ENCODE measurements at regions not wholly inside any gene's neighbourhood (a gene's known extent, or its start where the extent isn't known, plus 50 kb on each side); places are given as distances from the start of the nearest gene placed in this dataset.
"Not testable (repeated sequence)": the region's sequence is repeated elsewhere in the genome, so short reads cannot be mapped to it uniquely, and the experiment has no call there.

DNA sequence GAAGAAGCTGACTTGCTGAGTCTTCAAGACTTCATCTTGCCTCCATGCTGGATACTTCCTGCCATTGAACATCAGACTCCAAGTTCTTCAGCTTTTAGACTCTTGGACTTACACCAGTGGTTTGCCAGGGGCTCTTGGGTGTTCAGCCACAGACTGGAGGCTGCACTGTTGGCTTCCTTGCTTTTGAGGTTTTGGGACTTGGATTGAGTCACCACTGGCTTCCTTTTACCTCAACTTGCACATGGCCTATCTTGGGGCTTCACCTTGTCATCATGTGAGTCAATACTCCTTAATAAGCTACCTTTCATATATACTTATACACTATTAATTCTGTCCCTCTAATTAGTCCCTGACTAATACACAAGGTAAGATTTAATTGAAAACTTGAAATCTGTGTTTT is 361.7 kb upstream of the SEMA3C start:
- DNase-seq, result no peak
- intact Hi-C loops (cut with DNase I), result loop anchor here in 1 of 4 donors (5.0 kb wide), 1 partner anchor 178 kb away; no protein-coding TSS in a partner anchor
- H3K4me1 ChIP-seq (ENCODE audit: control insufficient read depth, insufficient read depth, low read length), result no peaks in the 10 kb centered on the region
- ATAC-seq, result no peak
- H3K4me3 ChIP-seq (ENCODE audit: low read length), result no peak overlapping the region
- H3K27ac ChIP-seq (ENCODE audit: low read length), result no peak overlapping the region
- H3K27me3 ChIP-seq (ENCODE audit: control insufficient read depth, insufficient read depth), result no peaks in the 10 kb centered on the region
- H3K9me3 ChIP-seq (ENCODE audit: control insufficient read depth, low read length), result no peaks in the 10 kb centered on the region

GRCh38 chr7:81277691-81278090 is 358.8 kb upstream of the SEMA3C start:
- no peak overlapping the region for H3K27ac ChIP-seq (ENCODE audit: low read length)
- no peaks in the 10 kb centered on the region for H3K27me3 ChIP-seq (ENCODE audit: control insufficient read depth, insufficient read depth)
- ATAC-seq, result no peak
- no peak overlapping the region for H3K4me3 ChIP-seq (ENCODE audit: low read length)
- H3K9me3 ChIP-seq (ENCODE audit: control insufficient read depth, low read length), result no peaks in the 10 kb centered on the region
- no peak for DNase-seq
- H3K4me1 ChIP-seq (ENCODE audit: control insufficient read depth, insufficient read depth, low read length), result no peaks in the 10 kb centered on the region
- 65% methylated on average over 2 of the region's 2 CpGs for WGBS
- intact Hi-C loops (cut with DNase I), result no loop called here

DNA sequence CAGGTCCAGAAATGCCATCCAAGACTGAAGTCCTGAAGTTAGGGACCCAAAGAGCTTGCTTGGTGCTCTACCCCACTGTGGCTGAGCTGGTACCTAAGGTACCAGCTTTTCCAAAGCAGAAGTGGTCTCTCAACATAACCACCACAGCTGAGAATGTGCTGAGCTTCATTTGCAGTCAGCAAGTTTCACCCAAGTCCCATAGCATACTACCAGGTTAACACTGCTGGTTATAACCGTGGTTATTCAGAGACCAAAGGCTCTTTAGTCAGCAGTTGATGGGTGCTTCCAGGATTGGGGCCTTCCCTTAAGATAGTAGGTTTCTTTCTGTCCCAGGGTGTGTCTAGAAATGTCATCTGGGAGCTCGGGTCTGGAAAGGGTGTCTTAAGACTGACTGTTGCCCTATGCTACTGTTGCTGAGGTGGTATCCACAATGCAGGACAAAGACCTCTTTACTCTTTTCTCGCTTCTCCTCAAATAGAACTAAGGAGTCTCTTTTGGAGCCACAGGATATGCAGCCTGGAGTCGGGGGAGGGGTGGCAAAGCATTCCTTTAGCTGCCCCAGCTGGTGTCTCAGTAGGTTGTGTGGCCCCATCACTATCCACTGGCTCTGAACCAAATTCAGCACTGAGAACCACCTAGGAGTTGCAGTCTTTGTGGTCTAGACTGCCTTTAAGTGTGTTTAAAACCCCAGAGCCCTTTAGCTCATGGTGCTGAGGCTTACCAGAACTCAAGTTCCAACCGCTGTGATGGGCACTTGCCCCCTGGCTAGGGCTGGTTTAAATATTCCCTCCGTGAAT is 354.9 kb upstream of the SEMA3C start:
- Histone ChIP-seq H3K27me3 (ENCODE audit: control insufficient read depth, insufficient read depth) (no peaks in the 10 kb centered on the region), H3K9me3 (ENCODE audit: control insufficient read depth, low read length) (no peaks in the 10 kb centered on the region), H3K27ac (ENCODE audit: low read length) (no peak overlapping the region), H3K4me3 (ENCODE audit: low read length) (no peak overlapping the region), H3K4me1 (ENCODE audit: control insufficient read depth, insufficient read depth, low read length) (no peaks in the 10 kb centered on the region)
- intact Hi-C loops (cut with DNase I), result no loop called here
- ATAC-seq, result no peak
- 65% methylated on average over 6 of the region's 6 CpGs for WGBS
- no peak for DNase-seq

- ATAC-seq, result no peak
- intact Hi-C loops (cut with DNase I), result no loop called here
- 84% methylated on average over 1 of the region's 1 CpG for WGBS
- no peak overlapping the region for H3K27ac ChIP-seq (ENCODE audit: low read length)
- no peaks in the 10 kb centered on the region for H3K27me3 ChIP-seq (ENCODE audit: control insufficient read depth, insufficient read depth)
- H3K9me3 ChIP-seq (ENCODE audit: control insufficient read depth, low read length), result no peaks in the 10 kb centered on the region
- DNase-seq, result no peak
- H3K4me1 ChIP-seq (ENCODE audit: control insufficient read depth, insufficient read depth, low read length), result no peaks in the 10 kb centered on the region
- H3K4me3 ChIP-seq (ENCODE audit: low read length), result no peak overlapping the region
Observed at GRCh38 chr7:81272176-81272575, 353.3 kb upstream of the SEMA3C start.

DNA sequence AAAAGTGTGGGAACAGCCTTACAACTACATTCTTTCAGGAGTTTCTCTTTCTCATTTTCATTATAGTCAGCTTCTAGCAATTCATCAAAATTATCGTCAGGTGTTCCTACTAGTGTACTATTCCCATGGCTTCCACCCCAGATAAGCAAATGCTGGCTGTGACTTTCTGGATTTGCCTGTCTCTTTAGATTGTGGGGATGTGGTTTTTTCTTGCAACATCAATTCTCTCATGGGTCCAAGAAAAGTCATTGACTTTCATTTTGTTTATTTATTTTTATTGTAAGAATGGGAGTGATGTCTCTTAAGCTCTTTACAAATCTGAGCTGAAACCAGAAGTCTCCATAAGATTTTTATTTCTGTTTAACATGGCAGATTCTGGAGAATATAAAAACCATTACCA is 349.7 kb upstream of the SEMA3C start:
- intact Hi-C loops (cut with DNase I), result loop anchor here in 1 of 4 donors (10.0 kb wide), 1 partner anchor 564 kb away; no protein-coding TSS in a partner anchor
- 90% methylated on average over 1 of the region's 1 CpG for WGBS
- H3K27me3 ChIP-seq (ENCODE audit: control insufficient read depth, insufficient read depth), result no peaks in the 10 kb centered on the region

GRCh38 chr7:81267508-81267907 is 348.7 kb upstream of the SEMA3C start:
- intact Hi-C loops (cut with DNase I), result loop anchor here in 1 of 4 donors (10.0 kb wide), 1 partner anchor 563 kb away; no protein-coding TSS in a partner anchor
- ATAC-seq (no peak), DNase-seq (no peak)
- Histone ChIP-seq H3K4me1 (ENCODE audit: control insufficient read depth, insufficient read depth, low read length) (no peaks in the 10 kb centered on the region), H3K27me3 (ENCODE audit: control insufficient read depth, insufficient read depth) (no peaks in the 10 kb centered on the region), H3K27ac (ENCODE audit: low read length) (no peak overlapping the region), H3K9me3 (ENCODE audit: control insufficient read depth, low read length) (no peaks in the 10 kb centered on the region), H3K4me3 (ENCODE audit: low read length) (no peak overlapping the region)
- 63% methylated on average over 2 of the region's 2 CpGs for WGBS

More for the DNA sequence above, 349.7 kb upstream of the SEMA3C start:
- H3K9me3 ChIP-seq (ENCODE audit: control insufficient read depth, low read length), result no peaks in the 10 kb centered on the region
- ATAC-seq (no peak), DNase-seq (no peak)
- H3K4me1 ChIP-seq (ENCODE audit: control insufficient read depth, insufficient read depth, low read length), result no peaks in the 10 kb centered on the region
- H3K4me3 ChIP-seq (ENCODE audit: low read length), result no peak overlapping the region
- H3K27ac ChIP-seq (ENCODE audit: low read length), result no peak overlapping the region

GRCh38 chr7:81264116-81264515 is 345.3 kb upstream of the SEMA3C start:
- DNase-seq (no peak), ATAC-seq (no peak)
- Histone ChIP-seq H3K9me3 (ENCODE audit: control insufficient read depth, low read length) (no peaks in the 10 kb centered on the region), H3K4me1 (ENCODE audit: control insufficient read depth, insufficient read depth, low read length) (no peaks in the 10 kb centered on the region), H3K27ac (ENCODE audit: low read length) (no peak overlapping the region), H3K27me3 (ENCODE audit: control insufficient read depth, insufficient read depth) (no peaks in the 10 kb centered on the region), H3K4me3 (ENCODE audit: low read length) (no peak overlapping the region)
- intact Hi-C loops (cut with DNase I), result loop anchor here in 1 of 4 donors (10.0 kb wide), 1 partner anchor 559 kb away; no protein-coding TSS in a partner anchor

GRCh38 chr7:81260152-81260551 is 341.3 kb upstream of the SEMA3C start:
- intact Hi-C loops (cut with DNase I), result loop anchor here in 1 of 4 donors (10.0 kb wide), 1 partner anchor 555 kb away; no protein-coding TSS in a partner anchor
- ATAC-seq (no peak), DNase-seq (no peak)
- no peaks in the 10 kb centered on the region for H3K4me1 ChIP-seq (ENCODE audit: control insufficient read depth, insufficient read depth, low read length)
- WGBS, result 93% methylated on average over 2 of the region's 2 CpGs
- H3K9me3 ChIP-seq (ENCODE audit: control insufficient read depth, low read length), result no peaks in the 10 kb centered on the region
- H3K27ac ChIP-seq (ENCODE audit: low read length), result no peak overlapping the region
- H3K27me3 ChIP-seq (ENCODE audit: control insufficient read depth, insufficient read depth), result no peaks in the 10 kb centered on the region
- H3K4me3 ChIP-seq (ENCODE audit: low read length), result no peak overlapping the region

DNA sequence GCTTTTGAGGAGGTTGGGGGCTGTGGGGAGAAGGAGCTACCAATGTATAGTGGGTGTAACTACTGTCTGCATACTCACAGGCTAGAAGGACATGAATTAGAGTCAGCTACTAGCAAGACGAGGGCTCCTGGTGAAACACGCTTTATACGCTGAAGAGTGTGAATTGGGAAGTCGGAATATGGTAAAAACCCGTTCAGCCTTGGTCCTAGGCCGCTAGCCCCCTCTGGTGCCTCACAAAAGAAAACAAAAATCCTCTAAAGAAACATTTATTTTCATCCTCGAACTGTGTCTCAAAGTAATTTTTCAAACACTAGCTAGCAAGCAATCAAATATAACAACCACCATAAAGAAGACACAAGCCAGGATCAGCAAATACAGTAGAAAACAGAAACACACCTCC is 338.1 kb upstream of the SEMA3C start:
- no peaks in the 10 kb centered on the region for H3K27me3 ChIP-seq (ENCODE audit: control insufficient read depth, insufficient read depth)
- no peak overlapping the region for H3K4me3 ChIP-seq (ENCODE audit: low read length)
- no peak overlapping the region for H3K27ac ChIP-seq (ENCODE audit: low read length)
- ATAC-seq (peak; percentile 53 to 75), DNase-seq (peak in 2 of 3 donors; percentile 37 to 64)
- no peaks in the 10 kb centered on the region for H3K4me1 ChIP-seq (ENCODE audit: control insufficient read depth, insufficient read depth, low read length)
- intact Hi-C loops (cut with DNase I), result loop anchor here in 3 of 4 donors (5.0 to 10.0 kb wide), 4 partner anchors 342 to 562 kb away; partner anchors contain the start of gene SEMA3C (in 1 of the 3)
- no peaks in the 10 kb centered on the region for H3K9me3 ChIP-seq (ENCODE audit: control insufficient read depth, low read length)
- WGBS, result 33% methylated on average over 7 of the region's 7 CpGs

DNA sequence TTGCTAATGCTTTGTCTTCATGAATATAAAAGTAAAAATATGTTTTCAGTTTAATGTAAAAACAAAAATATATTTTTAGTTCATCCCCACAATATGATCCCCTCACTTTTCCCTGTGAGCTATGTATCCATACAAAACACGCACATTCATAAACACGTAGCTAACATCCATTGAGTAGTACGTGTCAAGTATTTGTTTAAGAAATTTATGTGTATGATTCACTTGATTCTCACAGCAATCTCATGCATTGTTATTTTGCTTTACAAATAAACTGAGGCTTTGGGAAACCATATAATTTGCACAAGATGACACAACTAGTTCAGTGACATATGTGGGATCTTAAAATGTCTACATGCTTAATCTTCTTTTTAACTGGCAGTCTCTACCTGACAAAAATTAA is 329.6 kb upstream of the SEMA3C start:
- no peaks in the 10 kb centered on the region for H3K4me1 ChIP-seq (ENCODE audit: control insufficient read depth, insufficient read depth, low read length)
- intact Hi-C loops (cut with DNase I), result no loop called here
- WGBS, result 95% methylated on average over 3 of the region's 3 CpGs
- no peak for ATAC-seq
- H3K27ac ChIP-seq (ENCODE audit: low read length), result no peak overlapping the region
- H3K27me3 ChIP-seq (ENCODE audit: control insufficient read depth, insufficient read depth), result no peaks in the 10 kb centered on the region
- DNase-seq, result no peak
- H3K9me3 ChIP-seq (ENCODE audit: control insufficient read depth, low read length), result no peaks in the 10 kb centered on the region
- no peak overlapping the region for H3K4me3 ChIP-seq (ENCODE audit: low read length)

- H3K9me3 ChIP-seq (ENCODE audit: control insufficient read depth, low read length); H3K27ac ChIP-seq (ENCODE audit: low read length); H3K4me1 ChIP-seq (ENCODE audit: control insufficient read depth, insufficient read depth, low read length); H3K27me3 ChIP-seq (ENCODE audit: control insufficient read depth, insufficient read depth); ATAC-seq; intact Hi-C loops (cut with DNase I); DNase-seq; H3K4me3 ChIP-seq (ENCODE audit: low read length): not testable (repeated sequence)
- 82% methylated on average over 1 of the region's 1 CpG for WGBS
Observed at GRCh38 chr7:81247364-81247763, 328.5 kb upstream of the SEMA3C start.

Measured in right cardiac atrium (tissue), 5 donors.